LNCAP (cell line): ENCODE measurements at regions not wholly inside any gene's neighbourhood (a gene's known extent, or its start where the extent isn't known, plus 50 kb on each side); places are given as distances from the start of the nearest gene placed in this dataset.

Source experiments
- TF ChIP-seq, protein P1 (sequence below): fragments of 450-650 bp; IDR thresholded peaks from 2 replicates; pipeline ENCODE4 v1.5.1; 2017; ENCODE audit warnings: mild to moderate bottlenecking

DNA sequence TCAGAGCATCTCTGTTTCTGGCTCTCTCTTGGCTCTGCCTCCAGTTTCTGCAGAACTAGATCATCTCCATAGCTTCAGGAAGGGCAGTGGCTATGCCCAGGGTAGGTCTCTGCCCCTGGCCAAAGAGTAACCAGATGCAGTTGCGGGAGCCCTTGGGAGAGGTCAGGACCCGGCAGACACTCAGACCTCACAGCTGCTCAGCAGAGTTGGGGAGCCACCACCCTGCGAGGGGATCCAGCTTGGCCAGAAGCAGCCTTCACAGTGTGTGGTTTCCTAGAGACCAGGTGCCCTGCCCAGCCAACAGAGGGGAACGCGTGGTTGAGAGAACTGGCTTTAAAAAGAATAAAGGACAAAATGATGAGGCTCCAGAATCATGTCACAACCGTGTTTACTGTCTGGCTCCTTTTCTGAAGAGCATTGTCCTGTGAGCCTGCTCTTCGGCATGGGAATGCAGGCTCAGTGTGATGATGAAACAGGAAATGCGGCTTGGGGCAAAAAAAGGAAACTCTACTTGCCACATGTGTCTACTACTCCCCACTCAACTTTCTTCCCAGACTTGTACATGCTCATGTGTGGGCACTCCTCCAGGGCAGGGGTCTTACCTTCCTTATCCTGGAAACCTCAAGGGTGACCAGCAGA lies 243.1 kb downstream of the INHBA start:
- TF ChIP-seq, protein P1, sequence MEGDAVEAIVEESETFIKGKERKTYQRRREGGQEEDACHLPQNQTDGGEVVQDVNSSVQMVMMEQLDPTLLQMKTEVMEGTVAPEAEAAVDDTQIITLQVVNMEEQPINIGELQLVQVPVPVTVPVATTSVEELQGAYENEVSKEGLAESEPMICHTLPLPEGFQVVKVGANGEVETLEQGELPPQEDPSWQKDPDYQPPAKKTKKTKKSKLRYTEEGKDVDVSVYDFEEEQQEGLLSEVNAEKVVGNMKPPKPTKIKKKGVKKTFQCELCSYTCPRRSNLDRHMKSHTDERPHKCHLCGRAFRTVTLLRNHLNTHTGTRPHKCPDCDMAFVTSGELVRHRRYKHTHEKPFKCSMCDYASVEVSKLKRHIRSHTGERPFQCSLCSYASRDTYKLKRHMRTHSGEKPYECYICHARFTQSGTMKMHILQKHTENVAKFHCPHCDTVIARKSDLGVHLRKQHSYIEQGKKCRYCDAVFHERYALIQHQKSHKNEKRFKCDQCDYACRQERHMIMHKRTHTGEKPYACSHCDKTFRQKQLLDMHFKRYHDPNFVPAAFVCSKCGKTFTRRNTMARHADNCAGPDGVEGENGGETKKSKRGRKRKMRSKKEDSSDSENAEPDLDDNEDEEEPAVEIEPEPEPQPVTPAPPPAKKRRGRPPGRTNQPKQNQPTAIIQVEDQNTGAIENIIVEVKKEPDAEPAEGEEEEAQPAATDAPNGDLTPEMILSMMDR: no peak

DNA sequence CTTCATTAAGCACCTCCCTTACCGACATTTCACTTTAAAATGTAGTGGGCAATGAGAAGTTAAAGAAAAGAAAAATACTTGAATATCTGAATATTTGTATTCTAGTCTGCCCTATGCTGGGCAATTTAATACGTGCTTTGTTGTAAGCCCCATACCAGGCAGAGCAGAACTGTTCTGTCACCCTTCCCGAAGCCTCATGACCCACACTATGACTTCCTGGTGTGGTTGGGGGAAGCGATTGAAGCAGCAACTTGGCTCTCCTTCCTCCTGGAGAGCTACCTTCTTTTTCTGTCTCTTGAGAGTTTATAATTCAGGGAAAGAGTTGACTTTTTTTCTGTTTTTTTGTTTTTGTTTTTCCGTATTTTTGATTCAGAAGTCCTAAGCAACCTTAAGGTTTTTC lies 243.7 kb downstream of the INHBA start:
- TF ChIP-seq, protein P1: no peak

DNA sequence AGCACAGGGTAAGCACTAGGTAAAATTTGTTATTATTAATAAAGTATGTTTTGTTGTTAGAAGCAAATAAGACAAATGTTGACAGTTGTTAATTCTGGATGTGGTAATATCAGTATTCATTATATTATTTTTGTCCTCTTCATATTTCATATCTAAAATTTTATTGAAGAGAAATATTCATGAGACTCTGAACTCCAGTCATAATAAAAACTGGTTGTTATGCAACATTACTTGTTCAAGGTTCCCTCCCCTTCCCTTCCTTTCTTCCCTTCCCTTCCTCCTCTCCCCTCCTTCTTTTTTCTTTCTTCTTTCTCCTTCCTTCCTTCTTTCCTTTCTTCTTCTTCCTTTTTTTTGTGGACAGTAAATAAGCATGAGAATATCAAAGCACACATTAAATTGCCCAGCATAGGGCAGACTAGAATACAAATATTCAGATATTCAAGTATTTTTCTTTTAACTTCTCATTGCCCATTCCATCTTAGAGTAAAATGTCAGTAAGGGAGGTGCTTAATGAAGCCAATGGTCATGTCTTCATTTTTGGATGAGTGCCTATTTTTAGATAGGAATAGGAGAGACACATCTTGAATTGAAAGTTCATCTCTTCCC lies 245.0 kb downstream of the INHBA start:
- TF ChIP-seq, protein P1: no peak

DNA sequence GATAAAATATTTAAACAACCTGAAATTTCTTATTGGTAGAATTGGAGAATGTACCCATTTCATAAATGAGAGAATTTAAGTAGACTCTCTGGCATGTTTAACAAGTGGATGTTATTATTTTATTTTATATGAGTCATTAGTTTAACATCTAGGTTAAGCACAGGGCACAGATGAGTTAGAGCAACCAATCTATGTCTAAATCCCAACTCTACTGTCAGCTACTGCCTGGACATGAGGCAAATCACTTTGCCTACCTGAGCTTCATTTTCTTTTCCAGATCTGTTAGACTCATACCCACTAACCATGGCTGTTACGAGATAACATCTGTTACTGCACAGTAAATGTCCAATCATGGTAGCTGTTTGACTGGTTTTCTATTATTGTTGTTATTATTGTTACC lies 251.1 kb downstream of the INHBA start:
- TF ChIP-seq, protein P1: no peak

DNA sequence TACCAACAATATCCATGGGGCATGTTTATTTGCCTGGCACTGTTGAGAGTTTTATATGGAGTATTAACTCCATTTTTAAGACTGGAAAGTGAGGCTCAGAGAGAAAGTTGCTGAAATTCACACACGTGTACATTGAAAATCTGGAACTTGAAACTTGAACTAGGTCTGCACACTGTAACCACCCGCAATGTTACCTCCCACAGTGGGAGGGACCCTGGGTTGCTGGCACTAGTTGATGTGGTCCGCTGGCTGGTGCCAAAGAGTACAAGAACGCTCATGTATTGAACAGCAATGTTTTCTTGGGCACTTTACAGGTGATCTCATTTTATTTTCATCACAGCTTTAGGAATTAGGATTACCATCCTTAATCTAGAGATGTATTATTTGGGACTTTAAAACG lies 253.2 kb downstream of the INHBA start:
- TF ChIP-seq, protein P1: no peak

DNA sequence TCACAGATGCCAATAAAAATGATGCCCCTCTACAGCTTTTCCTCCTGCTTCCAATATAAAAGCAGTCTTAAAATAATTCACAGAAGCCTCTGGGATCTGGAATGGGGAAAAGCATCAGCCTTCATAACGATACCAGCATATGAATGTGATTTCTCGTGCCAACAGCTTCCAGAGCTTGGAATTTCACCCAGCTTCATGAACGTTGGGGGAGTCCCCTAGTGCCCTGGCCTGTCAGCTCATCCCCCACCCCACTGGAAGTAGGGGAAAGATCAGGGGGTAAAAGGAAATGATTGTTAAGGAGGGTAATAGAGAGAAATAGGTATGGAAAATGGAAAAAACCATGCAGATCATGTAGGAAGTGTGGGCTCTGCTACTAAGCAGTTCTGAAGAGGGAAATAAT lies 253.6 kb downstream of the INHBA start:
- TF ChIP-seq, protein P1: no peak

DNA sequence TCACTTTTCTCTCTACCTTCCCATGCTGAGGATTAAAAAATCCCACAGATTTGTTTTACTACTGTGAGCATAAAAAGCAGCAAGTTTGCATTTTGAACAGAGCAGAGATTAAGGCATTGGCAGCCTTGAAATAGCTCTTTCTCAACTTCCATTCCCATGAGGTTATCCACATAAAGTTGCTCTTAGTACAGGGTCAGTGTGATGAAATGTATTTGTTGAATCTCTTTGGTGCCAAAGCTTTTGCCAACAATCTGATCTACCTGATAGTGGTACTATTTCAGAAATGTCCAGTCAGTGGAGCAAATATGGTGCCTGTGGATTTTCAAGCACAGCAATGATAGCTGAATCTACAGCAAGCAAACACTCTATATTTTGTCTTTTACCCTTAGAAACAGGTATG lies 254.8 kb downstream of the INHBA start:
- TF ChIP-seq, protein P1: no peak
